ENCODE measurements at regions not wholly inside any gene's neighbourhood (a gene's known extent, or its start where the extent isn't known, plus 50 kb on each side); places are given as distances from the start of the nearest gene placed in this dataset.

- ChIA-PET POLR2A (no interaction called here), CTCF (ENCODE audit: low intra/inter-chr PET ratio, low total read pairs) (no interaction called here)
- BruUV-seq (replicated peaks), result no TSS peak
- no peaks in the 10 kb centered on the region for H4K20me1 ChIP-seq (ENCODE audit: insufficient read depth, low read length)
- in situ Hi-C loops (cut with HindIII; ENCODE audit: extremely low pct_ligation_motif_present, low pct_unique_long_range_greater_than_20kb) (no loop called here), intact Hi-C loops (cut with micrococcal nuclease; ENCODE audit: unreplicated experiment) (no loop called here)
- FAIRE-seq, result no peak
- H3K27ac ChIP-seq (ENCODE audit: extremely low read length, insufficient read depth, low read length), result no peak overlapping the region
- H3K79me2 ChIP-seq (ENCODE audit: insufficient read depth, low read length), result no peaks in the 10 kb centered on the region
- no peaks in the 10 kb centered on the region for H3K4me1 ChIP-seq (ENCODE audit: insufficient read depth, low read length)
- TF ChIP-seq ATF7-NPFF (CRISPR knock-in tag; IDR thresholded peaks at IDR 0.05; ENCODE audit: low read depth) (no peak), ZNF143 (CRISPR knock-in tag; IDR thresholded peaks at IDR 0.05) (no peak), ZNF776 (CRISPR knock-in tag; IDR thresholded peaks at IDR 0.05) (no peak), TBP (CRISPR knock-in tag; IDR thresholded peaks at IDR 0.05) (no peak), TEF (CRISPR knock-in tag; IDR thresholded peaks at IDR 0.05) (no peak), THYN1 (CRISPR knock-in tag; IDR thresholded peaks at IDR 0.05; ENCODE audit: borderline replicate concordance, low read depth) (no peak), NKX3-1 (CRISPR knock-in tag; IDR thresholded peaks at IDR 0.05) (no peak), RXRA (CRISPR knock-in tag; IDR thresholded peaks at IDR 0.05) (no peak), ZNF20 (CRISPR knock-in tag; IDR thresholded peaks at IDR 0.05) (no peak), ETV5 (CRISPR knock-in tag; IDR thresholded peaks at IDR 0.05; ENCODE audit: borderline replicate concordance) (no peak), ELF3 (CRISPR knock-in tag; IDR thresholded peaks at IDR 0.05) (no peak)
- TF ChIP-seq, protein P1, sequence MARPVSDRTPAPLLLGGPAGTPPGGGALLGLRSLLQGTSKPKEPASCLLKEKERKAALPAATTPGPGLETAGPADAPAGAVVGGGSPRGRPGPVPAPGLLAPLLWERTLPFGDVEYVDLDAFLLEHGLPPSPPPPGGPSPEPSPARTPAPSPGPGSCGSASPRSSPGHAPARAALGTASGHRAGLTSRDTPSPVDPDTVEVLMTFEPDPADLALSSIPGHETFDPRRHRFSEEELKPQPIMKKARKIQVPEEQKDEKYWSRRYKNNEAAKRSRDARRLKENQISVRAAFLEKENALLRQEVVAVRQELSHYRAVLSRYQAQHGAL (CRISPR knock-in tag; IDR thresholded peaks at IDR 0.05; ENCODE audit: not compliant biosample characterization), result no peak
- TF ChIP-seq, protein P2, sequence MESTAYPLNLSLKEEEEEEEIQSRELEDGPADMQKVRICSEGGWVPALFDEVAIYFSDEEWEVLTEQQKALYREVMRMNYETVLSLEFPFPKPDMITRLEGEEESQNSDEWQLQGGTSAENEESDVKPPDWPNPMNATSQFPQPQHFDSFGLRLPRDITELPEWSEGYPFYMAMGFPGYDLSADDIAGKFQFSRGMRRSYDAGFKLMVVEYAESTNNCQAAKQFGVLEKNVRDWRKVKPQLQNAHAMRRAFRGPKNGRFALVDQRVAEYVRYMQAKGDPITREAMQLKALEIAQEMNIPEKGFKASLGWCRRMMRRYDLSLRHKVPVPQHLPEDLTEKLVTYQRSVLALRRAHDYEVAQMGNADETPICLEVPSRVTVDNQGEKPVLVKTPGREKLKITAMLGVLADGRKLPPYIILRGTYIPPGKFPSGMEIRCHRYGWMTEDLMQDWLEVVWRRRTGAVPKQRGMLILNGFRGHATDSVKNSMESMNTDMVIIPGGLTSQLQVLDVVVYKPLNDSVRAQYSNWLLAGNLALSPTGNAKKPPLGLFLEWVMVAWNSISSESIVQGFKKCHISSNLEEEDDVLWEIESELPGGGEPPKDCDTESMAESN (CRISPR knock-in tag; conservative IDR thresholded peaks at IDR 0.05), result no peak
- no peak overlapping the region for H3K4me3 ChIP-seq (replicated peaks in 1 of 3; ENCODE audit: insufficient read depth in 1 of 3, low read depth in 2 of 3, low read length in 3 of 3)
- DNase-seq (ENCODE audit: low spot score), result no peak
- H3K9me3 ChIP-seq (ENCODE audit: low read length), result no peaks in the 10 kb centered on the region
- no peak for ATAC-seq
- H3K27me3 ChIP-seq (ENCODE audit: control insufficient read depth in 1 of 2, insufficient read depth in 2 of 2, low read length in 2 of 2), result no peaks in the 10 kb centered on the region
- H3K9ac ChIP-seq (ENCODE audit: insufficient read depth, low read depth, low read length), result no peak overlapping the region
- no peaks in the 10 kb centered on the region for H3K36me3 ChIP-seq (replicated peaks in 1 of 2; ENCODE audit: control insufficient read depth in 1 of 2, insufficient read depth in 2 of 2, low read length in 2 of 2)
- H2AFZ ChIP-seq (ENCODE audit: low read length), result no peak overlapping the region
- H3K4me2 ChIP-seq (ENCODE audit: low read depth, low read length), result no peak overlapping the region
- 18% methylated on average over 7 of the region's 10 CpGs for WGBS (ENCODE audit: low lambda C conversion rate)
These were observed 193.9 kb downstream of the EMP1 start for GRCh38 chr12:13390381-13390861.

Data from HepG2 (cell line).